ENCODE measurements at regions not wholly inside any gene's neighbourhood (a gene's known extent, or its start where the extent isn't known, plus 50 kb on each side); places are given as distances from the start of the nearest gene placed in this dataset.

DNA sequence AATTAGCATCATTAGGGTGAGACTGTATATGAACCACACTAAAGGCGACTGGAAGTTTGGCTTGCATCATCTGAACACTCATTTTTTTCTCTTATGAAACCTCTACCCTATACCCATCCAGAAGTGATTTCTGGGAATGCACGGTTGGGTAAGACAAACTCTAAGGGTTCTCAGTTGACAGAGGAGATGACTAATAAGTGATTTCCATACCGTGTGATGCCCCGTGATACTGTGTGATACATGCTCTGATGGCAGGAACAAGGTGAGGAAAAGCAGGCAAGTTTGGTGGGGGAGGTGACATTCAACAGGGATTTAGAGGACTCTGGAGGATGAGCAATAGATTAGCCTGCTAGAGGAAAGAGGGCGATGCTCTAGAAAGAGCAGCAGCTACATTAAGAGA is 156.4 kb upstream of the CCL2 start:
- no peak for DNase-seq (ENCODE audit: low read depth in 4 of 4, low spot score in 3 of 4)

DNA sequence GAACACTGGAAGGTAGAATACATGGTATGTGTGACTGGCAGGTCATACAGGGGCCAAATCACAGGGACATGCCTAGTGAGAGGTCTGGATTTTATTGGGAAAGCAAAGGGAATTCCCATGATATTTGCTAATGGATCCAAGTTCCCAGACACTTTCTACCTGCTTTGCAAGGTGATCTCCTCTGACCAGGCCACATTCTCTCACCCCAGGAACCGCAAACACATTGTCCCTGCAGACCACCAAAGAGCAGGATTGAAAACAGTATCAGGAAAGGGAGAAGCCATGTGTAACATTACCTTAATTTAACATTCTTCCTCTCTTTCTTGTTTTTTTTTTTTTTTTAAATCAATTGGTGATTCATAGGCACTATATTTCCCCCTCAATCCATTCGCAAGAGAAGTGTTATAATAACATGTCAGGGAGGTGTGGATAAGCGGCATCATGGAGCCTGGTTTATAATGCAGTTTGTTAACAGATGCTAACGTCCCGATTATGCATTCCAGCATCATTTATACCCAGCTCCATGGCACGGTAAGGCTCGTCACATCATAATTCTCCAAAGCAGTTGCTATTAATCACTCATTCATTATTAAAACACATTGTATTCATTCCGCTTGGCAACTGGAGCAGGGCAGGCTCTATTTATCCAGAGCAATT is 155.1 kb upstream of the CCL2 start:
- no peak for DNase-seq (ENCODE audit: low read depth in 4 of 4, low spot score in 3 of 4)

DNA sequence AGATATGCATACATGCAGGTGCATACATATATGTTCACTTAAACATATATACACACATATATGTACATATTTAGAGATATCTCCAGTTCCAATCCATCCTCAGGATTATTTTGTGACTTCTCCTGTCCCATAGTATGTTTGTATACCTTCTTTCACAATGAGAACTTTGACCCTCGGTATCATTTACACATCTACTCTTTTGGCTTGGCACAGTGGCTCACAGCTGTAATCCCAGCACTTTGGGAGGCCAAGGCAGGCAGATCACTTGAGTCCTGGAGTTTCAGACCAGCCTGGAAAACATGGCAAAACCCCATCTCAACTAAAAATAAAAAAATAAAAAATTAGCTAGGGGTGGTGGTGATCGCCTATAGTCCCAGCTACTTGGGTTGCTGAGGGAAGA is 148.1 kb upstream of the CCL2 start:
- no peak for DNase-seq (ENCODE audit: low read depth in 4 of 4, low spot score in 3 of 4)

DNA sequence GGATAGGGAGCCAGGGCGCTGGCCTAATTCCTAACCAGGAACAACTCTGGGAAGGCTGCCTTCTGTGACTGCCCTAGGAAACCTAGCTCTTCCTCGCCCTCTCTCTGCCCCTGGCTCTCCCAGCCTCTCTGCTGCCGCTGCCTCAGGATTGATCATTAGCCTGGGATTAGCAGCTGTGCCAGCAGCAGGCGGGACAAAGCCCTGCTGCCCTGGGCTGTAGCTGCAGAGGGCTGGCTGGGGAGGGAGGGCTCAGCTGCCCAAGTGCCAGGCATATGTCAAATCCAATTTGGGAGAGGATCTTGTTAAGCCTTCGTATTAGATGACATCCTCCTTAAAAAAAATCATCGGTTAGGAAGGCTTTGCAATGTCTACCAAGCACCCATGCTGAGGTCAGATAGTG is 144.8 kb upstream of the CCL2 start:
- peak in 1 of 4 donors; percentile 5 for DNase-seq (ENCODE audit: low read depth in 4 of 4, low spot score in 3 of 4)

DNA sequence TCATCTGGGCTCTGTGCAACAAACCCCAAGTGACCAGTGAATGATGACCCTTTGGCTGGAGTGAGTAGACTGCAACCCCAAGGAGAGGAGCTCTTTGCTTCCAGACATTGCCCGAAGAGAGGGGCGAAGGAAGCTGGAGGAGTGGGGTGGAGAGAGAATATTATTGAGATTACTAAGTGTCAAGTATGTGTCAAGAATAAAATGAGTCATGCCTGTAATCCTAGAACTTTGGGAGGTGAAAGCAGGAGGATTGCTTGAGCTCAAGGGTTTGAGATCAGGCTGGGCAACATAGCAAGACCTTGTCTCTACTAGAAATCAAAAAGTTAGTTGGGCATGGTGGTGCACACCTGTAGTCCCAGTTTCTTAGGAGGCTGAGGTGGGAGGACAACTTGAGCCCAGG is 142.0 kb upstream of the CCL2 start:
- DNase-seq (ENCODE audit: low read depth in 4 of 4, low spot score in 3 of 4) = no peak

DNA sequence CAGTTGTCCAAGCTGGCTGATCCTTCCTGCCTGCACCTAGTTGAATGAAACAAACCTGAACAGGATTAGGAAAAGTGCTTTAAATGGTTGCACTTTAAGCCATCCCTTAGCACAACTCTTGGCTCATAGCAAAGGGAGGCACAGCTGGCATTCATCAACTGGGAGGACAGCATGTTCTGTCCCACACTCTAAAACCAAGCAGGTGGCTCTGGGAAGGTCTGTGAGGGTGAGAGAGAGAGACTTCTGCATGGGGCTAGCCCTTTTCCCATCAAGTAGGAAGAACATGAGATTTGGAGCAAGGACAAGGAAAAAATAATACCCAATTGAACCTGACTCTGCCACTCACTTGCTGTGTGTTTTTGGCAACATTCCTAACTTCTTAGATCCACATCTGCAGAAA is 140.9 kb upstream of the CCL2 start:
- DNase-seq (ENCODE audit: low read depth in 4 of 4, low spot score in 3 of 4) = no peak

DNA sequence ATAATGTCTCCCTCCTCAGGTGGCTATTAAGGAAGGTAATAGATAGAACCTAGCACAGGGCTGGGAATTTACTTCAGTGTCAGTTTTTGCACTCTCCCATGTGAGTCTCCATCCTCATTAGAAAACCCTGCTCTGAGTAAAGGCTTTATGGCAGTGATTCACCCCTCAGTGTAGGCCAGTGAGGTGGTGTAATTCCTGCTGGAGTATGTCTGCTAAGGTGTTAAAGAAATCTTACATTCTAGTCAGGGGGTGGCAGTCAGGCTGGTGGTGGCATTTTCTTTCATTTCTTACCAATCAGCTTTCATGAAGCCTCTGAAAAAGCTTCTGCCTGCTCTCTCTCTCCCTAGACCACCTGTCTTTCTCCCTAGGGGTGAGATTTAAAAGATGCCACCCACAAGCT is 138.8 kb upstream of the CCL2 start:
- no peak for DNase-seq (ENCODE audit: low read depth in 4 of 4, low spot score in 3 of 4)

DNA sequence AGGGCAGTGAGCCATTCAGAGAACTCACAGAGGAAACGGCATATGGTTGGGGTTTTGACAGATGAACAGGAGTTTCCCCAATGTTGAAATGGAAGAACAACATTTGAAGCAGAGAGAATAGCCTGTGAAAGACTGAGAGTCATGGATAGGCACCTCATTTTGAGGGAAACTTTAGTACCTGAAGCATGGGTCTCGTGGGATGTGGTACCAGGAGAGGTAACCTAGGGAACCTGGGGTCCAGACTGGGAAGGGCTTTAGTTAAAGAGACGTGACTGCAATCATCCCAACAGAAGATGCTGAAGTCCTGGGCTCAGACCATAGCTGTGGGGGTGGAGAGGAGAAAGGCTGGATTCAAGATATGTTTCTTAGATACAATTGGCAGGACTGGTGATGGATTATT is 137.8 kb upstream of the CCL2 start:
- no peak for DNase-seq (ENCODE audit: low read depth in 4 of 4, low spot score in 3 of 4)

DNA sequence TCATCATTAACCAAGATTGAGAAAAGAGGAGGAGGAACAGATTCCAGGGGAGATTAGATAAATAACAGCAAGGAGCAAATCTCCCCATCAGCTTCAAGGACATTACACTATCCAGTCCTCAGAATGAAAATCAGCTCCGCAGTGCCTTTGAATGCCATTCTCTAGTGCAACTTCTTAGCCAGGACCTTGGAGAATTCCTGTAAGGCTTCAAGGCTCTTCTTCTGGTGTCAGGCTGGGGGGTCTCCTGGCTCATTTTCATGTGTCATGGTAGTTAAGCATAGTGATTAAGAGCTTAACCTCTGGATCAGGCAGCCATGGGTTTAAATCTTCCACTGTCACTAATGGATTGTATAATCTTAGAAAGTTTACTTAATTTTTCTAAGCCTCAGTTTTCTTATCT is 137.3 kb upstream of the CCL2 start:
- DNase-seq (ENCODE audit: low read depth in 4 of 4, low spot score in 3 of 4) = no peak

DNA sequence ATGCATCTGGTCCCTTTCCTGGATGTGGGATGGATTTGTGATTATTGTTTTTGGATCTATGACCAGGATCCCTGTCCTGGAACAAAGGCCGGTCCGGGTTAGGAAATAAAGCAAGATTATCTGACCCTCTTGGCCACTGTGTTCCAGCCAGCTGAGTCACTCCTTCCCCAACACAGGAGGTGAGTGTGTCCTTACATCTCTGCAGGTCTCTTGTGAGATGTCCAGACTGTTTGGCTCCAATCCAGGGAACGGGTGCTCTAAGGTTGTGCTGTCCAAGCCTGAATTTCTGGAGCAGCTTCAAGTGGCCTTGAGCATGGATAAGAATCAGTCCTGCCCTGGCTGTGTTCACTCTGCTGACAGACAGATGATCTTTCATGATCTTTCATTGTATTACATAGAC is 136.5 kb upstream of the CCL2 start:
- no peak for DNase-seq (ENCODE audit: low read depth in 4 of 4, low spot score in 3 of 4)

DNA sequence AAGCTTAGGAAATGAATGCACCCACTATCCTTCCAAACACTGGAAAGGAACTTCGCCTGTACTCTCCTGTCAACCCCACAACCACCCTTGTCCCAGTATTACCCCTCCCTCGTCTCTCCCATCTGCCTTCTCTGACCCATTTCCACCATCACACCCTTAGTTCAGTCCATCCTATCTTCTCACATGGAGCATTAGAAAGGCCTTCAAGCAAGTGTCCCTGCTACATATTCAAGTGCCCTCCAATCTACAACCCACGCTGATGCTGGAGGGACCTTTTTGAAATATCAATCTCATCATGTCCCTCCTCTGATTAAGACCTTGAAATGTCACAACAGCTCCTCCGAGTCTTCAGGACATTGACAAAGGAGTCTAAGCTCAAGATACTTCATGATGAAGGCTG is 133.8 kb upstream of the CCL2 start:
- DNase-seq (ENCODE audit: low read depth in 4 of 4, low spot score in 3 of 4) = no peak

DNA sequence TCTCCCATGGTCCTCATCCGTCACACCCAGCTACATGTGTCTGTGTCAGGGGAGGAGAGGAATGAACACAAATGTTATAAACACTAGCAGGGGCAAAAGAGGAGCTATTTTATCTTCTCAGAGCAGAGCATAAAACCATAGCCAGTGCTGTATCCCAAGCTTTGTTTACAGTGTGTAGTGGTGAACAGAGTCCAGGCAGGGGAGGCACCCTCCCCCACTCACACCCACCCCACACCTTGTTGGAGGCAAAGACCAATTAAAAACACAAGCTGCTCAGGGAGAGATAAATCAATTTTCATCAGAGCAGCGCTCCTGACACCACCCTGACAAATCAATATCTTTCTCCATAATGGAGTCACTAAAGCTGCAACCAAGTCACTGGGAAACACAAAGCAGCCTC is 132.6 kb upstream of the CCL2 start:
- no peak for DNase-seq (ENCODE audit: low read depth in 4 of 4, low spot score in 3 of 4)

DNA sequence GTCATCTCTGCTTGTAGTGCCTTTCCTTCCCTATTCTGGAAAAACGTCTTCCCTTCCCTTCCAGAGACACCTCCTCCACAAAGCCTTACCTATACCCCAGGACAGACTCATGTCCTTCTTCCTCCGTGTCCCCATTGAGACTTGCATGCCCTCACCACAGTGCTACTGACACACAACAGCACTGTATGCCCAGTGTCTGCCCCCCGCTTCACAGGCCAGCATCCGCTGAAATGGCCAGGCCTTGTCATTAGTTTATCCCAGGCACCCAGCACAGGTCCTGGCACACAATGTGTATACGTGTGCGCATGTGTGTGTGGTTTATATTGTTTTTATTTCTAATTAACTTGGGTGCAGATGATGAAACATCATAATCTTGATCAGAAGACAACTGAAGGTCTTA is 130.1 kb upstream of the CCL2 start:
- DNase-seq (ENCODE audit: low read depth in 4 of 4, low spot score in 3 of 4) = no peak

DNA sequence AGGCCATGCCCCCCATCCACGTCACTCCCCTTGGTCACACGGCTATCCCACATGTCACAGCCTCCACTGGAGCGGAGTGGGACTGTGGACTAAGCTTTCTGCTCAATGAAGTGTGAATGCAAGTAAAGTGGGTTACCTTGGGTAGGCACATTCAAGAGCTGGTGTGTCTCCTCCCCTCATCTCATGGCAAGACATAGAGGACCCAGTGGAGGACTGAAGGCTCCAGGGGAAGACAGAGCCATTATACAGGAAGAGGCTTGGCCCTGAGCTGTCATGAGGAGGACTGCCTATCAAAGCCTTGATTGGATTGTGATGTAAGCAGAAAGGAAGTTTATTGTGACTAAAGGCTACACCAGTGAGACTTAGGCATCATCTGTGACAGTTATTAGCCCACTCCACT is 129.2 kb upstream of the CCL2 start:
- DNase-seq (ENCODE audit: low read depth in 4 of 4, low spot score in 3 of 4) = no peak

DNA sequence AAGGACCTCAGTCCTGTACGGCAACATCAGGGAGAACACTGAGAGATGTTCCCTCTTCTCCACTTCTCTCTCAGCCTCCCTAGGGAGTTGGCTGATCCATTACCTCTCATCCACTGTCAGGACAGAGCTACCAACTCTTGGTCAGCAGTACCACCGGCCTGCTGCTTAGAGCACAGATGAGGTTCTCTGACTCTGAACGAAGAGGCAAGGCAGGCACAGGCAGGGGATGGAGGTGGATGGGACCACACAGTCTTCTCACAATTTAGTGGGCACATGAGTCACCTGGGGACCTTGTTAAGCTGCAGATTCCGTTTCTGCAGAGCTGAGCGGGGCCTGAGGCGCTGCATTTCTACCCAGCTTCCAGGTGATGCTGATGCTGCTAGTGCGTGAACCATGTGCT is 128.6 kb upstream of the CCL2 start:
- no peak for DNase-seq (ENCODE audit: low read depth in 4 of 4, low spot score in 3 of 4)

DNA sequence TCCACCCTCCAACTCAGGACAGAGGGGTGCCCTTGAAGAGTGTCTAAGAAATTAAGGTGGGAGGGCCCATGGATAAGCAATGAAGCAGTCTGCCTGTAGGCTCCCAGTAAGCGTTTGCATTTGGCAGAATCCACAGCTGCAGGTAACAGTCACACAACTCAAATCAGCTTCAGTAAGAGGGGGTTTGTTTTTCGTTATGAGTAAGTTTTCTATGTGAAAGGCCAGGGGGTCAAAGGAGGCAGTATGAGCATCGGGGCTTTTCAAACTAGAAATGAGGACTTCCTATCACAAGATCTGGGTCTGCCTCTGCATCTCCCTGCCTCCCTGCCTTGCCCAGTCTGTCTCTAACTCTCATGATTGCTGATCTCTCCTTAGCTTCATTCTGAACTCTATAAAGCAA is 128.1 kb upstream of the CCL2 start:
- no peak for DNase-seq (ENCODE audit: low read depth in 4 of 4, low spot score in 3 of 4)

DNA sequence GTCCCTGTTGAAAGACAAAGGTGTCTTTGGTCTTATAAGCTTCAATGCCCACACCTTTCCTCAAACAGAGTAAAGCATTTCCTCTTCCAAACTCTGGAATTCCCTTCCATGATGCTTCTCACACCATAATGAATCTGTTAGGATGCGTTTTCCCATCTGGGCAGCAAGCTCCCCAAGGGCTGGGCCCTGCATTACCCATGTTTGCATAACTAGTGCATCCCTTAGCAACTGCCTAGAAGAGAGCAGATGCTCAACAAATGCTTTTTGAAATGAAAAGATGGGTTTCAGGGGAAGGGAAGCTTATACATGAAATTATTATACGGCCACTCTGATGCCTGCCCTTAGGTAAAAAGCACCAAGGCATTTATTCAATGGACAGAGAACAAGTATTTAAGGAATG is 124.5 kb upstream of the CCL2 start:
- no peak for DNase-seq (ENCODE audit: low read depth in 4 of 4, low spot score in 3 of 4)

DNA sequence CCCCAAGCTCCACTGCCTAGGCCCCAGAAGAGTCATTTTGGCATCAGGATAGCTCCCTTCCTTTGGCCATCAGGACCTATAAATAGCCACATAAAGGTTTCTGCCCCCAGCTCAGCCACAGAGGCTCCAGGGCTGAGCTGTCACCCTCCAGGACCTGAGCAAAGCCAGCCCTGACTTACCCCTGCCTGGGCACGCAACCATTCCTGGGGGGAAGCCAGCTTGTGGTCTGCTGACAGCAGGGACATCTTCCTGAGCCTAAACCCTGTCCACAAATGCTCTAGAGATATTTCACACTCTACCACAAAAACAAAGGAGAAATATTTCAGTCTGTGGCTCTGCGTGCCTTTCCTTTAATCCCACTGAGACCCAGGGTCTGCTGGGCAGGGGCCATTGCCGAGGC is 123.7 kb upstream of the CCL2 start:
- DNase-seq (ENCODE audit: low read depth in 4 of 4, low spot score in 3 of 4) = no peak

DNA sequence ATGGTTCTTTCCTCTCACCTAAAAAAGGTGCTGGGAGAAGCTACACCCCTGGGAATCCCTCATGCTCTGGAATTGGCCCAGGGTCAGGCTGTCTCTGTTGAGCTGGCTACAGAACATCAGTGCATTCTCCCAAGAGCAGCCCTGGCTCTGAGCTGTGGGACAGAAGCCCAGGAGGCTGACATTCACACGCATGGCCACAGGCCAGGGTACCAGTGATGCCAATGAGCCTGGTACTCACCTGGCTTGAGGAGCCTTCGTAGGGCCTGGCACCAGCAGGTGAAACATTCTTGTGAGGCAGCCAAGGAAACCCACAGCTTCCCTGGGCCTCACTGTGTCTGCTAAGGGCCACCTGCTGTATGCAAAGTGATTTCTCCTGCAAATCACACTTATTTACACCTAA is 121.7 kb upstream of the CCL2 start:
- DNase-seq (ENCODE audit: low read depth in 4 of 4, low spot score in 3 of 4) = no peak

DNA sequence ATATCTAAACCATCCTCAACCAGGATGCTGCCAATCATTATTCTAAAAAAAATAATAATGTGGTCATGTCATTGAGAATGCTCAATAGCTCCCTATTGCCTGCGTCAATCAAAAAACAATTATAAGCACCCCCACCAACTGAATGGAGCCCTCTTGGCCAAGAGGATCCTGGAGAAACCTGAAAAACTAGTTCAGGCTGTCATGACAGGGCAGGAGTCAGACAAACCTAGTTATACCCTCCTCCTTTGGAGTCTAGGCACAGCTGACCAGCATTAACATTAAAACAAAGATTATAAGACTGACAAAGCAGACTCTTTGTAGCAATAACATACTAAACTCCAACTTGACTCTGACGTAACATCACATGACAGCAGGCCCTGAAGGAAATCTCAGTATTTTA is 119.2 kb upstream of the CCL2 start:
- DNase-seq (ENCODE audit: low read depth in 4 of 4, low spot score in 3 of 4) = no peak

DNA sequence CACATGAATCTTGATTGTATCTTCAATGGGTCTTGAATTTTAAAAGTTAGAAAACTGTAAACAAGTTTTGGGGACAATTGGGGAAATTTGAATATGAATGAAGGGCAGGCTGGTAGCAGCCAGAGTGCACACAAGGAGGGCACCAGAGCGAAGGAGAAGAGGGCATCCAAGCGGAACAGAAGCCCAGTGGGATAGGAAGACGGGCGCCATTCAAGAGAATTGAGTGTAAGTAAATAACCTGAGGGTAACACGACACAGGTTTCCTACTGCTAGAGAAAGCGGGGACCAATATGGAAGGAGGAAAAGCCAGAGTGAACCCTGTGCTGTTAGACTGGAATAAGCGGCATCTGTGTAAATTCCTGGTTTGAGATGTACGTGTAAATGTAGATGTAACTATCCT is 115.1 kb upstream of the CCL2 start:
- no peak for DNase-seq (ENCODE audit: low read depth in 4 of 4, low spot score in 3 of 4)

DNA sequence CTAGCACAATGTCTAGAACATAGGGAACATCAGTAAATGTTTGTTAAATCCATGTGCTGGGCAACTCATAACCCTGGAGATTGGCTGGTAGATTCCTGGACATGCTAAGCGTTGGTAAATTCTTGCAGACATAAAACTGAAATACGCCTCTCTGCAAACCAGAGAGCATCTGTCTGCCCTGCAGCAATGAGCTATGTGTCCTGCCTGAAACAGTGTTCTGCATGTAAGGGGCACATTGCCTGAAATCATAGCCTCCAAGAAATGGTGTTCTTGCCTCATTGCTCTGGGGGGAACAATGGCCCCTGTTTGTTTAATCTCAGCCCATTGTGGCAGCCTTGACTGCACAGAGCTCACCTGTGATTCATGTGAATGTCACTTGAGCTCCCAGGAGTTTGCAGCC is 113.5 kb upstream of the CCL2 start:
- DNase-seq (ENCODE audit: low read depth in 4 of 4, low spot score in 3 of 4) = no peak

DNA sequence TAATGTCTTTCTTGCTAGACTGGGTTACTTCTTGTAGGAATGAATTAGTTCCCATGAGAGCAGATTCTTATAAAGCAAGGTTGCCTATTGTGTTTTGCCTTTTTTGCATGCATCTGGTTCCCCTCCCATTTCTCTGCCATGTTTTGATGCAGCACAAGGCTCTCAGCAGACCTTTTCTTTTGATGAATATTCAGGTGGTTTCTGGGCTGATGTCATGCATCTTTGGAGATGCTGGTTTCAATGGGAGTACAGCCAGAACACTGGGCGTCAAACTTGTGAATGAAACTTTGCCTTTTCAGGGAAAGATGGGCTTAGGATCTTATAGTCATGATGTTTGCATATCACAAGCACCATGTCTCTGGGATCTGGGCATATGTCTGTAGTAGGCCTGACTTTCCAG is 111.7 kb upstream of the CCL2 start:
- DNase-seq (ENCODE audit: low read depth in 4 of 4, low spot score in 3 of 4) = no peak
